Lower leg skin (tissue), 3 donors: ENCODE measurements at regions not wholly inside any gene's neighbourhood (a gene's known extent, or its start where the extent isn't known, plus 50 kb on each side); places are given as distances from the start of the nearest gene placed in this dataset.
"Not testable (repeated sequence)": the region's sequence is repeated elsewhere in the genome, so short reads cannot be mapped to it uniquely, and the experiment has no call there.

ENCODE experiments used
- DNase-seq, 2 donors: peaks; one replicate each; pipeline ENCODE4 v3.0.0-alpha.2; 2019; ENCODE audit warnings: low spot score in 2 of 2
- H3K4me3 ChIP-seq: fragments of 200-600 bp; sonication (generic); 2 replicates; pipeline ENCODE4 v1.5.1; 2017; ENCODE audit warnings: mild to moderate bottlenecking, low read depth; ENCODE audit not compliant: poor library complexity, severe bottlenecking
- whole genome bisulfite sequencing, 2 donors: methylation state at CpG; one replicate each; pipeline ENCODE4 v1.1.5; 2018; 5-methylcytosine and 5-hydroxymethylcytosine counted together
- intact Hi-C: fragments of 100-400 bp; cut with DNase I; formaldehyde crosslinking; loops from one replicate; pipeline ENCODE4 v1.15.0; 2023; ENCODE audit warnings: low total_unique reads

- DNase-seq, H3K4me3 ChIP-seq, intact Hi-C loops: not testable (repeated sequence)
- WGBS, 2 donors, result 37 to 50% methylated on average over 3 to 4 of the region's 4 CpGs
Observed at GRCh38 chr13:52565324-52565723, 76.9 kb upstream of the HNRNPA1L2 start.

GRCh38 chr13:52569904-52570602 lies 72.2 kb upstream of the HNRNPA1L2 start:
- H3K4me3 ChIP-seq, intact Hi-C loops: not testable (repeated sequence)
- 6 to 13% methylated on average over 2 to 3 of the region's 9 CpGs for WGBS, 2 donors
- peak in 1 of 2 donors; percentile 21 for DNase-seq

GRCh38 chr13:52571163-52571562 lies 71.1 kb upstream of the HNRNPA1L2 start:
- DNase-seq, H3K4me3 ChIP-seq, intact Hi-C loops: not testable (repeated sequence)
- 73 to 85% methylated on average over 3 of the region's 3 CpGs for WGBS, 2 donors

GRCh38 chr13:52582962-52583361 lies 59.3 kb upstream of the HNRNPA1L2 start:
- H3K4me3 ChIP-seq, intact Hi-C loops, DNase-seq: not testable (repeated sequence)
- WGBS, 2 donors, result 75 to 76% methylated on average over 2 of the region's 2 CpGs
